Right forelimb (tissue), 1 donor: ENCODE measurements at regions not wholly inside any gene's neighbourhood (a gene's known extent, or its start where the extent isn't known, plus 50 kb on each side); places are given as distances from the start of the nearest gene placed in this dataset.
"Not testable (repeated sequence)": the region's sequence is repeated elsewhere in the genome, so short reads cannot be mapped to it uniquely, and the experiment has no call there.

Source experiments
- DNase-seq: peaks from one replicate; pipeline ENCODE4 v3.0.0-alpha.2; 2018

DNA sequence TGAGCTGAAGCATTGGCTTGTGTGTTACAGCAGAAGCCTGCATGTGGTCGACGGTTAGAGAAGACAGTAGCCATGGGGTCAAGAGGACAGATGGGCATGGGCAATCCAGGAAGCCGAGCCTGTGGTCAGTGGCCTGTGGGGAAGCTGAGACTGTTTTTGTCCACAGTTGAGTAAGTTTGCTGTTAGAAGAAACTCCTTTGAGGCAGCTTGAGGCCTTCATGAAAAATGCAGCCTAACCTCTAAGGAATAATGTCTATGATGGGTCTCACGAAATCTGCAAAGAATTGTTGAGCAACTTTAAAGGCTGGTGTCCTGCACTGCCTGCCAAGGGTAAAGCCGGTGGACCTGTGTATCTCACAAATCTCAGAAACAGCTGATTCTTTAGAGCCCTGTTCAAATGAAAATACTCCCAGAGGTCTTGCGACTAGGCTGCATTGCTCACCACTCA is 322.4 kb downstream of the SETD4 start:
- peak; percentile 56 for DNase-seq

DNA sequence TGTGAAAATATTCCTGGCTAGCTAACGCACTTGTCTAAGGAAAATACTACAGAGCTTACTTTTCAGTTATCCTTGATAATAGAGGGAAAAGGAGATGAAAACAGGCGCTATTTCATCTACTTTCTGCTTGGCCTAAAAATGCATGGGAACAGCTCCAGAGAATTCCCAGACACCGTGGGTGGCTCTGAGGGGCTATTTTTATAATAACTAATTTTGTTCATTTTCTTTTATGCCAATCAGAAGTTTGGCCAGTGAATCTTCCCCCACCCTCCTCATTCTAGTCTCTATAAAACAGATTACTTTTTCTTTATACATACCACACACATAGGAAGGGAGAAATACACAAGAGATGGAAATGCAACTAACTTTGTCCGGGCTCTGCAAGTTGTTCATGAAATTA is 322.9 kb downstream of the SETD4 start:
- DNase-seq, result no peak

DNA sequence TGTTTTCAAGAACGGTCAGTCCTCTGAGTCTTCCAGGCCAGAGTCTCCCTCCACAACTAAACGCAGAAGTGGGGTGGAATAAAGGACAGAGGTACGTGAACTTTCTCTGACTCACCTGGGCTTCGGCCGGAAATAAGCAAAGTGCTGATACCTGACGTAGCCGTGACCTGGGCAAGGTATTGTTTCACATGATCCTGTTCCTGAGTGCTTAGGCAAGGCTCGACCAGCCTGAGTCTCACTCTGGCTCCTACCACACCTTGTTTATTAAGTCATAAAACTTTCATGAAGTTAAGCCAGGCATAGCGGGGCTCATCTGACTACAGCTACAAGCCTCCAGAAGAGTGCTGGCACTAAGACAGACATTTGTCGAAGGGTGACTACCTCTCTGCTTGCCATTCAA is 327.5 kb downstream of the SETD4 start:
- DNase-seq, result no peak

DNA sequence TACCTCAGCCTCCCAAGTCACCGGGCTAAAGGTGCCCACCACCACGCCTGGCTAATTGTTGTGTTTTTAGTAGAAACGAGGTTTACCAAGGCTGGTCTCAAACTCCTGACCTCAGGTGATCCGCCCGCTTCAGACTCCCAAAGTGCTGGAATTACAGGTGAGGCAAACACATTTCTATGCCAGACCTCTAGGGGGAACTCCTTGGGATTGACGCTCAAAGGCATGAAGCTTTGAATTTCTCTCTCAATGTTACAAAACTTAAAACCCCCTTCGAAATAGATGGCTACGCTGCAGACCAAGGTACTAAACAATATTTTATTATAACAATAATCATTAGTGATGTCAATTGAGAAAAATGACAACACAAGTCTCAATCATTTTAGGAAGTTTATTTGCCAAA is 330.0 kb downstream of the SETD4 start:
- DNase-seq, result no peak

DNA sequence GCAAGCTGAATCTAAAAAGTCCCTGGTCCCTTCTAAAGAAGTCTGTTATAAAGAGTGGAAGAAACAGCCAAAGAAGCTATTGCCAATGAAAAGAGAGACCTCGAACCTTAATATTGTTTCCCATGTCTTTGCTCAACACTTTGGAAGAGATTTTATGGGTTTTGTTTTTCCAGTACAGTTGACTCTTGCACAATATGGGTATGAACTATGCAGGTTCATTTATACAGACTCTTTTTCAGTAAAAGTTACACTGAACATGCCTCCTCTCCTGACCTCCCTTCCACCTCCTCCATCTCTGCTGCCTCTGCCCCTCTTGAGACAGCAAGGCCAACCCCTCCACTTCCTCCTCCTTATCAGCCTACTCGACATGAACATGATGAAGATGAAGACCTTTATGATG is 332.5 kb downstream of the SETD4 start:
- no peak for DNase-seq

DNA sequence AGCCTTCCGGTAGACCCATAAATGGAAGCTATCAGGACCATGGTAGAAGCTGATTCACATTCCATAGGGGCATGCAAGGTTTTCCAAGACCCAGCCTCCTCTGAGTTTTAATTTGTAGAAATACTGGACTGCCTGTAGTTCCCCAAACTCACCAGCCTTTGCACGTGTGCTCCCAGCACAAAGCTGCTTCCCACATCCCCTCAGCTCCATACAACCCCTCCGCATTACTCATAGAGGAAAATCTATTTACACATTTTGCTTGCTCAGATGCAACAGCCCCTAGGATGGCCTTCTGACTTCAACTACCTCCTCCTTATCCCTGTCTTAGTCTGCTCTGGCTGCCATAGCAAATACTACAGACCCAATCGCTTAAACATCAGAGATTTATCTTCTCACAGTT is 336.2 kb downstream of the SETD4 start:
- no peak for DNase-seq

DNA sequence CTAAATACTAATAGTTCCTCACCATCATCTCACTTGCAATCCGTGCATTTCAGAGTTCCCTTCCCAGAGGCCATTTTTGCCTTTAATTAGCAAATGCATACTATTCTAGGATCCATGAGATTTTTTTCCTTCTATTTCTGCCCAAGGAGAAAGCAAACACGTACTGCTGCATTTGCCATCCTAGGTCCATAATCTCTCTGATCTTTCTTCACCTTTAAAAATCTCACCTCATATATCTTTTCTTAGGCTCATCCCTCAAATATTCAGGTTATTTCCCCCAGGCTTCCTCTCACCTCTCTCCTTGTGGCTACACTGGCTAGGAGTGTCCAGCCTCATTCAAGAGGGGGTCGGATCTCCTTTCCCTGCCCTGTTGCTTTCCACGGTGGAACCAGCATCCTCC is 338.6 kb downstream of the SETD4 start:
- no peak for DNase-seq

DNA sequence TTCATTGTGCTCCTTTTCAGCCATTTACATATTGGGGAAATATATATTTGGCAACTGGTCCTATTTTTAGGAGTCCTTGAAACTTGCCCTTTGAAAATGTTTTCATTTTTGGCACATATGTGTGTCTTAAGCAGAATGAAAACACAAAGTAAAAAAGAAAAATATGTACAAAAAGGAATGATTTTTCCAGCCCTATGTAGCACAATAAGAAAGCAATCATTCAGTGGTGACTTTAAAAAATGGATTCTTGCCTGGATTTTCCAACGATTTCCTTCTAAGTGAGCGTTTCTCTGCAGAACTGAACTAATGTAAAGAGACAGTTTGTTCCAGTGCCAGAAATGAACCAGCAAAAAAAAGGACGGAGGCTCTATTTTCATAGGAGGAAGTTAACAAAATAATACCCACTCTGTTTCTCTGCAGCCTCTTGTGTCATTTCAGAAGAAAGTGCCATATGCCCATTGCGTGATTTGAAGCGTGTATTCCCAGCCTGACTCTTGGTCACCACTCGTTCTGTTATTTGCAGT is 340.1 kb downstream of the SETD4 start:
- DNase-seq, result no peak

DNA sequence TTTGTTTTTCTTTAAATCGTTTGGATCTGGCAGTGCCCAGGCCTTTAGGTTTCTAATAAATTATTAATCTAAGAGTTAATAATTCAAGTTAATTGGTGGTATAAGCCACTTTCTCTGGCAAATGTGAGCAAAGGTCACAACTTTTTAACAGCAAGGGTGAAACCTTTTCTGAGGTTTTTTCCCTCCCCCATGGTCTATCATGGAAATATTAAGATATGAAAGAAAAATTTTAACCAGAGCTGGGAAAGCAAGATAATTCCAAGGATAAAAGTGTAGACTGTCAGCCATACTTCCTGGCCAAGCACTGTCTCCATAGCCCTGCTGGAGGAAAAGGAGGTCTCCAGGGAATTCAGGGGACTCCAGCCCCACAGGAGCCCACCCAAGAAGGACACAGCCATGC is 341.2 kb downstream of the SETD4 start:
- no peak for DNase-seq

DNA sequence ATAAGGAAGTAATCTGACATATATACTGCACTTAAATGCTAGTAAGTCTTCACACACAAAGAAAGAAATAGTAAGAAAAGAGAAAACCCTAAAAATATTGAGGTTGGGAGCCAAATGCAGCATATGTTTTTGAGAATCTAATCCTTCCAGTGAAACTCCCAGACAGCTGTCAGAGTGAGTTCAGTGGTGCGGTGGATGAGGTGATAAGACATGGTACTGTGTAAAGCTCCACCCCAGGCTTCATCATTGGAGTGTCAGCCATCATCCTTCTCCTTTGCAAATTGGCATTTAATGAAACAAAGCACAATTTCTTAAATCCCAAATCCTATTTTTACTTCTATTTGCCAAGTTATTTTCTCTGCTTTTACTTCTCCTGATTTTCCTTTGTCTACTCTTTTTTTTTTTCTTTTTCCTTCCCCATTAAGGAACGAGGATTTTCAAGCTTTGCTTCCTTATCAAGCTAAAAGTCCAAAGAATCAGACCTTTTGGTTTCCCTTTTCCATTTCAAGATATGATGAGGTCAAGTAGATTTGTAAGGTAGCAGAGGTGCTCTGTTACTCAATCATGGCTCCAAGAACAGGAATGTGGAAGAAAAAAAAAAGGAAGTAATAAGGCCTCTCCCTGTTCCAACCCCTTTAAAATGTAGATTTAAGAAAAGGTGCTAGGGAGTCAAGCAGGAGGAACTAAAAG is 343.3 kb downstream of the SETD4 start:
- no peak for DNase-seq

DNA sequence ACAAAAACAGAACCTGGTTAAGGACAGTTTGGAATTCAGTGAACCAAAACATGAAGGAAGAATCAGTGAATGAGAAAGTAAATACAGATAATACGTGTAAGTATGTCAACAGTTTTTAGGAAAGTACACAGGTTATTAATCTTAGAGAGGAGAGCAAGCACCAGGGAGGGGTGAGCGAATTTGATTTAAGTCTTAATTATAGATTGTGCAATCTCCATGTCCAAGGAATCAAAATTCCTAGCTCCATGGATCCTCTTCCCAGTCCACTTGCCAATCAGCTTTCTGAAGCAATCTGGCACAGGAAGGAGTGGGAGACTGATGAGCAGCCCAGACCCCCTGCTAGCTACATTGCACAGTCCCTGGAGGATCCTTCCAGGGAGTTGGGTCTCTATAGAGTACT is 346.4 kb downstream of the SETD4 start:
- DNase-seq, result no peak

DNA sequence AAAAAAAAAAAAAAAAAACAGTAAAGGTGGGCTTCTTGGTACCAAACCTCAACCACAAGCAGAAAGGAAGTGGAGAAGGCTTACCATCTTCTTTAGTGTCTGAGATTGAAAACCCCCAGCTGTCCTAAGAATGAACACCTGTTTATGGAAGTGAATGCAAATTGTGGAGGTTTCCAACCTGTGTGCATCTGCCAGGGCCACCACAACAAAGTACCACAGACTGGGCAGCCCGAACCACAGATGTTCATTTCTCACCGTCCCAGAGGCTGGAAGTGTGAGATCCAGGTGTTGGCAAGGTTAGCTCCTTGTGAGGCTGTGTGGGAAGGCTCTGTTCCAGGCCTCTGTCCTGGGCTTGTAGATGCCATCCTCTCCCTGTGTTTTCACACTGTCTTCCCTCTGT is 348.7 kb downstream of the SETD4 start:
- no peak for DNase-seq

DNA sequence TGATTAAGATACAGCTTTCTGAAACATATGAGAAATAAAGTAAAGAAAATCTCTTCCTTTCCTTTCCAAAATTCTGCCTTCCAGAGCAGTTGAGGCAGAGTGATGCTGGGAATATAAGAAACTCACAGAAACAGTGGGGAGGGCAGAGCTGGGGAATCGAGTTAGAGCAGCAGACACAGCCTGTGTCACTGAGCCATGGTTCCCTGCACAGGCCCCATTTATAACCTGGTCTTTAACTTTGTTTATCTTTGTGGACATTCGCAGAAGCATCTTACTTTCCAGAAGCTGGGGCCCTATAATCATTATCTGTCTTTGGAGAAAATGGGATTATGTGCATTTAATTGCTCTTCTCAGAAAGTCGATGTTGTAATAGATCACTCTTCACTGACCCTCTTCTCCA is 349.1 kb downstream of the SETD4 start:
- no peak for DNase-seq

DNA sequence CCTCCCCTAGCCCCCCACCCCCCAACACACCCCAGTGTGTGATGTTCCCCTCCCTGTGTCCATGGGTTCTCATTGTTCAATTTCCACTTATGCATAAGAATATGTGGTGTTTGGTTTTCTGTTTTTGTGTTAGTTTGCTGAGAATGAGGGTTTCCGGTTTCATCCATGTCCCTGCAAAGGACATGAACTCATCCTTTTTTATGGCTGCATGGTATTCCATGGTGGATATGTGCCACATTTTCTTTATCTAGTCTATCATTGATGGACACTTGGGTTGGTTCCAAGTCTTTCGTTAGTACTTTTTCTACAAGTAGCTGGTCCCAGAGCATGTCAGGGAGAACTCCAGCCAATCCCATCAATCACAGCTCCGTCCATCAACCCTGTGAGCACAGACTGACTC is 350.3 kb downstream of the SETD4 start:
- not testable (repeated sequence) for DNase-seq

DNA sequence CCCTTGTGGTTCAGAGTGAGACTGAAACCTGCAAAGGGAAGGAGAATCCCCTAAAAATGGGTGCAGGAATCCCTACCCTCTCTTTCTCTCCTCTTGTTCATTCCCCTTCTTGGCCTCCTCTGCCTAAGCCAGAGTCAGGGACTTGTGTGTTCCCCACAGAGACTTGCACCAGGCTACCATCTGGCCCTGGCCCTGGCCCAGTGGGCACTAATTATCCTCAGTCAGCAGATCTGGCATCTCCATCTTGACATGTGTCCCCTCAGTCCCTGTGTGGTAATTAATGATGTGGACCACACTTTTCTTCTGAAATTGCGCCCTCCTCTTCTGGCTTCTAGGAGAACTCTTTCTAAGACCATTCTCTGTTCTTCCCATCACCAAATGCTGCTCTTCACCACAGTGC is 354.4 kb downstream of the SETD4 start:
- no peak for DNase-seq

DNA sequence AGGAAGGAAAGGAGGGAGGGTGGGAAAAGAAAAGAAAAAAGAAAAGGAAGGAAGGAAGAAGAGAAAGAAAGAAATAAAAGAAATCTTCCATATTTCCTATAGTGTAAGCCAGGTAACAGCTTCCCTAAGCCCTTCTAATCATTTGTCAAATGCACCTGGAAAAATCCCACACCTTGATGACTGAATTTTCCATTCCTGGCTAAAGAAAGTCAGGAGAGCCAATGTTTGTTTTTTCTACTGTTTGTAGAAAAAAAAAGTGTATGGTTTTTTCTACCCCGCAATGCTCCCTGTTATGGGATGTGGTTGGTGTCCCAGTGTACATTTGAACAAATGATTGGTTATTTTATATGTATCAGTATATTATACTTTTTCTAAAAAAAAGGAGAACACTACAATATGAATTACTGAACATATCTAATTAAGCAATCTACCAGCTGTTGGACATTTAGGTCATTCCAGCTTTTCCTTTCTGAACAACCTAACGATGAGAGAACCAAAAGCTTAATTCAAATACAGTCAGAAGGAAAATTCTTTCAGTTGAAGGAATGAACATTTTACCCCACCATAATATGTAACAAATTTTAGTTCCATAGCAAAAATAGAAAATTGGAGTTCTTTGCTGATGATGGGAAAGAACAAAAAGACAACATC is 355.0 kb downstream of the SETD4 start:
- DNase-seq, result no peak

DNA sequence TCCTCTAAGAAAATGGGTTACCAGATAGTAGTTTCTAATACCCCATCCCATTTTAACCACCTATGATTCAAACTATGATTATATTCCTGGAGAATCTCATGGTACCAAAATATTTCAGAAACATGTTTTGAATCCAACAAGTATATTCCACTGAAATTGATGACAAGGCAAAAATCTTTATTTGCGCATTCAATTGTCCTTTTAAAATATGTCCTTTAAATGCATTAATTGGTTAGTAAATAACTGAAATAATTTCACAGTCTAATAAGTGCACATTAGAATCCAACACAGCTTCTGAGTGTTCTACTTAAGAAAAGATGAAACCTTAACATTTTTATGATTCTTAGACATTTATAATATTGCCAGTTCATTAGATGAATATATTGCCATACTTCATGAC is 356.6 kb downstream of the SETD4 start:
- no peak for DNase-seq

DNA sequence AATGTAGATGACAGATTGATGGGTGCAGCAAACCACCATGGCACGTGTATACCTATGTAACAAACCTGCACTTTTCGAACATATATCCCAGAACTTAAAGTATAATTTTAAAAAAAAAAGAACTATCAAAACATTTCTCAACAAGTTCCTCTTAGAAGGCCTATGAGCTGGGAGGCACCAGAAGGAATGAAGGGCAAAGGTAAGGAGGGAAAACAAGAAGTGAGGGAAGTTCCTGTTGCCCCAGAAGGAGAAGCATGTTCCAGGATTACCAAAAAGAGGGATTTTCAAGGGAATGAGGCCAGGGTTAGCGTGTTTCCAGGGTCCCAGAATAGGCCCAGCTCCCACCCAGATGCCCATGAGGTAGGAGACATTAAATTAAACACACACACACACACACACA is 361.0 kb downstream of the SETD4 start:
- no peak for DNase-seq

DNA sequence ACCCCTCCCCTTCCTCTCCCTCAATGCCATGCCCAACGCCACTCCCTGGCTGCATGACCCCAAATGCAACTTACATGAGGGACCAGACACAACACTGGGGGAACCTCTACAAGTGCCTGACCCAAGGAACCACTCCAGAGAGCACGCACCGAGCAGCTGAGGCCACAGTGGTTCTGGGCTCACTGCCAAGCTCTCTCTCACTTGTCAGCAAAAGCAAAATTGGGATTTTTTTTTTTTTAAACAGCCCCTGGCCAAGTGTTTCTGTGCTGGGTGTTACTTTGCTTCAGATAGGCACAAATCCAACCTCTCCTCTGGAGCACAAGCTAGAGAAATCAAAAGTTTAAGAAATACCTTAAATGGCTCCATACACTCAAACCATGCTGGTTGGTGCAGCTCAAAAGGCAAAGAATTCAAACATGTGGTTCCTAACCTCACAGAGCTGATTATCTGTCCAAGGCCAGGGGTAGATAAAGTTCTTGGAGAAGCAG is 363.0 kb downstream of the SETD4 start:
- DNase-seq, result no peak

DNA sequence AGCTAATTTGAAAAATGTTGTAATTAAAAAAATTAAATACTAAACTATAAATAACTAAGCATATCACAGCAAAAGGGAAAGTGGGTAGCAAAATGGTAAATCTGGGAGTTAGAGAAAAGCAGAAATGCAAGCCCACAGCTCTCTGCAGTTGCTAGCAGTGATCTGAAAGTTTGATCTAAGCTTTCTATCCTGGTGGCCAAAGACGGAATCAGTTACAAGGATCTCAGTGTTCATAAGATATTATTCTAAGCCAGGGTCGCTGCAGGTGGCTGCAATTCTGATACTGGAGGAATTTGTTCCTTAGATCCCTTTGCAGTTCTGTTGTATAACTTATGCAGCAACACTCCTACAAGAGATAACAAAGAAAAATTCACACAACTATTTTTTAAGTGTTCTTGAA is 363.7 kb downstream of the SETD4 start:
- DNase-seq, result no peak

DNA sequence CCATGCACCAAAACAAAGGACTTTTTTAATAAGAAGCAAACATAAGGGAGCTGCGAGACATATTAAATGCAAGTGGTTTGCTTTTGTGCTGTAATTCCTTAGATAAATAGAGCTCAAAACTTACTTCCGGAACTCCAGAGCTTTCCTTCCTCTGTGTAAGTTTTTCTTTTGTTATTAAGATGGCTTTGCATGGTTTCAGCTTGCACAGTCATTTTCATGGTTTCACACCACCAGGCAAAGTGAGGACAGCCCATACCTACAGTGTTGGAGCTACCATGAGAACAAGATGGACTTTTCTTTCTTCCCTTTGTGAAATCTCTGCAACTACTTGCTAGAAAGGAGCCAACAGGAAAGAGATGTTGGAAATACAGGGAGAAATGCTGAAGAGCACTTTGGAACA is 368.0 kb downstream of the SETD4 start:
- DNase-seq, result no peak

DNA sequence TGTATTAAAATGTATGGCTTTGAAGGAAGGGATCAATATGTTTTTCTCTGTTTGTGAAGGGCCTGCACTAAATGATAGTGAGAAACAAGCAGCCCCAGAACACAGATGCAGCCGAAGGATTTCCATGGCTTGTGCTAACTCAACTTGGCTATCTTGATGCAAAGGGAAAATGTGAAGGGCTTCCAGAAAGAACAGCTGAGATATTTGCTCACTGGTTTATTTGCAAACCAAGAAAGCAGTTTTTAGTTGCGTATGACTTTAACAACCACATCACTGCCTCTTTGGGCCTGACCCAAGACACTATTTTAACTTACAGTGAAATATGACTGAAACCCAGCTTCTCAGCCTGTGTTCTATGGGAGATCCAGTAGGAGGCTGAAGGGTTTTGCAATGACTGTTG is 369.9 kb downstream of the SETD4 start:
- DNase-seq, result no peak

DNA sequence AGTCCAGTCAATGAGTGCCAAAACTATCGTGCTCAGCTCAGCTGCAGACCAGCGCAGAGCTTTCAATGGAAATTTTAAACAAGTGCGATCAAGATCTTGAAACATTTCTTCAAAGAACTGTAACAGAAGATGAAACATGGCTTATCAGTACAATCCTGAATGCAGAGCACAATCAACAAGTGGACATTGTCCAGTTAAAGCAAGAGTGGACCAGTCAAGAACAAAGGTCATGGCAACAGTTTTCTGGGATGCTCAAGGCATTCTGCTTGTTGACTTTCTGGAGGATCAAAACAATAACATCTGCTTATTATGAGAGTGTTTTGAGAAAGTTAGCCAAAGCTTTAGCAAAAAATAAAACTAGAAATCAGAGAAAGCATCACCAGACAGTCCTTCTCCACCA is 374.2 kb downstream of the SETD4 start:
- DNase-seq, result no peak

DNA sequence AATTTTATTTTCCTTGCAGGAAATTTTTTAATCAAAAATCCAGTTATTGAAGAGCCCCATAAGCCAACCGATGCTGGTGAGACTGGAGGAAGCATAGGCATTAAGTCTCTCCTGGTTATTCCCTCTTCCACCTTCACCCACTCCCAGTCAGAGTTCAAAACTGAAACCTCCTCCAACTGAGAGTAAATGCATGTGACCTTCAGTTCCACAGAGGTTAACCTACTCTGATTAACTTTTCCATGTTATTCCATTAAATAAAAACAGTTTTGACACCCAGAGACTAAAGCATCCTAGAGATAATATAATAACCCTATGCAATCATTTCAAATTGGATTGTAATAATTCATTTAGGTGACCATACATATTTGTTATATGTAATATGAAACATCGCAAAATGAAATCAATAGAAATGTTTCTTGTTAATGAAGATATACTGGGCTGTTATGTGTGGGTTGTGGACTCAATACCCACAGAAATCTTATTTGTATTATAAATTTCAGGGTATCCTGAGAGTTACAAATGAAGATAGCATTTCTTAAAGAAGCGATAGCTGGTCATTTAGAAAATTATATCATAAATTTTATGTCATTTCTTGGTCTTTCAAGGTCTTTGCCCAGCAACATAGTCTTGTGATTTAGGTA is 376.5 kb downstream of the SETD4 start:
- no peak for DNase-seq
